Loucy (cell line): ENCODE measurements at regions not wholly inside any gene's neighbourhood (a gene's known extent, or its start where the extent isn't known, plus 50 kb on each side); places are given as distances from the start of the nearest gene placed in this dataset.
"Not testable (repeated sequence)": the region's sequence is repeated elsewhere in the genome, so short reads cannot be mapped to it uniquely, and the experiment has no call there.

Source experiments
- H2AFZ ChIP-seq: fragments of 200-600 bp; sonication (generic); 2 replicates; pipeline ENCODE4 v1.6.0; 2016; ENCODE audit warnings: antibody characterized with exemption, mild to moderate bottlenecking, low read length, moderate library complexity
- H3F3A ChIP-seq: fragments of 200-600 bp; 2 replicates; pipeline ENCODE4 v1.6.0; 2016; ENCODE audit warnings: antibody characterized with exemption, low read depth, mild to moderate bottlenecking
- H3K27me3 ChIP-seq: fragments of 200-600 bp; sonication (generic); 2 replicates; pipeline ENCODE4 v1.6.1; 2014; ENCODE audit warnings: low read length, mild to moderate bottlenecking; ENCODE audit not compliant: insufficient read depth, poor library complexity, severe bottlenecking
- H3K36me3 ChIP-seq: fragments of 200-600 bp; sonication (generic); 2 replicates; pipeline ENCODE4 v1.6.1; 2016; ENCODE audit warnings: low read length; ENCODE audit not compliant: insufficient read depth
- H3K4me1 ChIP-seq: fragments of 200-600 bp; sonication (generic); 2 replicates; pipeline ENCODE4 v1.5.1; 2014; ENCODE audit warnings: low read length, mild to moderate bottlenecking; ENCODE audit not compliant: insufficient read depth, poor library complexity, severe bottlenecking
- H3K4me2 ChIP-seq: fragments of 200-600 bp; sonication (generic); 2 replicates; pipeline ENCODE4 v1.6.0; 2014; ENCODE audit warnings: antibody characterized with exemption, low read length, low read depth, mild to moderate bottlenecking; ENCODE audit not compliant: poor library complexity, severe bottlenecking
- H3K4me3 ChIP-seq: fragments of 200-600 bp; sonication (generic); 2 replicates; pipeline ENCODE4 v1.5.1; 2014; ENCODE audit warnings: low read length, mild to moderate bottlenecking, mixed read lengths; ENCODE audit not compliant: poor library complexity, severe bottlenecking
- H3K79me2 ChIP-seq: fragments of 200-600 bp; sonication (generic); 2 replicates; pipeline ENCODE4 v1.6.1; 2014; ENCODE audit warnings: low read length; ENCODE audit not compliant: insufficient read depth
- H3K9ac ChIP-seq: fragments of 200-600 bp; sonication (generic); 2 replicates; pipeline ENCODE4 v1.6.0; 2014; ENCODE audit warnings: mild to moderate bottlenecking, low read depth, low read length, moderate library complexity; ENCODE audit not compliant: poor library complexity, severe bottlenecking
- H3K9me2 ChIP-seq: fragments of 200-600 bp; sonication (generic); replicated peaks from 2 replicates; pipeline ENCODE4 v1.6.1; 2016; ENCODE audit warnings: low read depth, low read length, mixed read lengths
- H3K9me3 ChIP-seq: fragments of 200-600 bp; sonication (generic); 2 replicates; pipeline ENCODE4 v1.6.1; 2014; ENCODE audit warnings: mild to moderate bottlenecking, antibody characterized with exemption, low read length, low read depth; ENCODE audit not compliant: insufficient read depth
- H4K20me1 ChIP-seq: fragments of 200-600 bp; sonication (generic); 2 replicates; pipeline ENCODE4 v1.6.0; 2014; ENCODE audit warnings: antibody characterized with exemption, low read length, mild to moderate bottlenecking; ENCODE audit not compliant: insufficient read depth, poor library complexity, severe bottlenecking
- EZH2phosphoT487 ChIP-seq: fragments of 200-600 bp; IDR thresholded peaks from 2 replicates; pipeline ENCODE4 v1.6.1; 2018; ENCODE audit warnings: antibody characterized with exemption, mild to moderate bottlenecking, moderate library complexity, borderline replicate concordance
- TF ChIP-seq, protein P1 (sequence below): fragments of 200-600 bp; sonication (generic); conservative IDR thresholded peaks from 2 replicates; pipeline ENCODE4 v1.5.1; 2014; ENCODE audit warnings: mild to moderate bottlenecking, antibody characterized with exemption, low read length

DNA sequence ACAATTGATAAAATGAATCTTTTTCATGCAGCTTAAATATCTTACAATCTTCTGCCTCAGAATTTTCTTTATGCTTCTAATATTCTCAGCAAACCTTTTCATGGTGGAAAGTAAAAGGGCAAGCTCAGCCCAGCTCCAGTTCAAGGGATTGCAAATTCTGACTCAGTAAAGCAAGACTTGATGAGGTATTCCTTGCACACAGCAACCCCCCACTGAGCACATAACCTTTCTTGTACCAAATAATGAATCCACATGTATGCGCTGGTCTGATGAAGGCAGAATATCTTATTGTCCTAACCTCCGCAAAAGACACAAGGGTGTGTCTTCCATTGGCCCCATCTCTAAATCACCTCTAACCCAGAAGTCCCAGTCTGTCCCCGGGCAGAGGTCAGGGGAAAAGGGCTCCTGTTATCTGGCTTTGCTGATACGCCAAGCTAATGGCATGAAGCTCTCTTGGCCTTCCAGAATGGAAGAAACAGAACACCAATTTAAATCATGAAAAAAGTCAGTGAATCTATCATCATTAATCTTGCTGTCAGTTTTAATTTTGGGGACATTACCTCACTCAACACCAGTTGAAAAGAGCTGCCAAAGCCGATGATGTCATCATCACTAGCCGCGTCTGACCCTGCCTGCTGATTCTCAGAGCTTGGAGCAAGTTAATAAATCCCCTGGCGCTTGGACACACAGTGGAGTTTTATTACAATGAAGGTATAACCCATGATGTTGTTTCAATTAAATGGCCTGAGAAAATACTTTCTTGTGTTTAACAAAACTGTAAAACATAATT, 592.5 kb upstream of the CLINT1 start:
- Histone ChIP-seq H3K4me2 (no peak overlapping the region), H3K9ac (no peak overlapping the region), H3F3A (no peaks in the 10 kb centered on the region), H3K4me1 (no peaks in the 10 kb centered on the region), H2AFZ (no peak overlapping the region), H4K20me1 (no peaks in the 10 kb centered on the region), H3K27me3 (no peaks in the 10 kb centered on the region), H3K9me3 (no peaks in the 10 kb centered on the region), H3K36me3 (no peaks in the 10 kb centered on the region), H3K4me3 (no peak overlapping the region), H3K79me2 (no peaks in the 10 kb centered on the region), H3K9me2 (no peaks in the 10 kb centered on the region)
- TF ChIP-seq, protein P1, sequence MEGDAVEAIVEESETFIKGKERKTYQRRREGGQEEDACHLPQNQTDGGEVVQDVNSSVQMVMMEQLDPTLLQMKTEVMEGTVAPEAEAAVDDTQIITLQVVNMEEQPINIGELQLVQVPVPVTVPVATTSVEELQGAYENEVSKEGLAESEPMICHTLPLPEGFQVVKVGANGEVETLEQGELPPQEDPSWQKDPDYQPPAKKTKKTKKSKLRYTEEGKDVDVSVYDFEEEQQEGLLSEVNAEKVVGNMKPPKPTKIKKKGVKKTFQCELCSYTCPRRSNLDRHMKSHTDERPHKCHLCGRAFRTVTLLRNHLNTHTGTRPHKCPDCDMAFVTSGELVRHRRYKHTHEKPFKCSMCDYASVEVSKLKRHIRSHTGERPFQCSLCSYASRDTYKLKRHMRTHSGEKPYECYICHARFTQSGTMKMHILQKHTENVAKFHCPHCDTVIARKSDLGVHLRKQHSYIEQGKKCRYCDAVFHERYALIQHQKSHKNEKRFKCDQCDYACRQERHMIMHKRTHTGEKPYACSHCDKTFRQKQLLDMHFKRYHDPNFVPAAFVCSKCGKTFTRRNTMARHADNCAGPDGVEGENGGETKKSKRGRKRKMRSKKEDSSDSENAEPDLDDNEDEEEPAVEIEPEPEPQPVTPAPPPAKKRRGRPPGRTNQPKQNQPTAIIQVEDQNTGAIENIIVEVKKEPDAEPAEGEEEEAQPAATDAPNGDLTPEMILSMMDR = no peak
- TF ChIP-seq EZH2phosphoT487 = no peak

DNA sequence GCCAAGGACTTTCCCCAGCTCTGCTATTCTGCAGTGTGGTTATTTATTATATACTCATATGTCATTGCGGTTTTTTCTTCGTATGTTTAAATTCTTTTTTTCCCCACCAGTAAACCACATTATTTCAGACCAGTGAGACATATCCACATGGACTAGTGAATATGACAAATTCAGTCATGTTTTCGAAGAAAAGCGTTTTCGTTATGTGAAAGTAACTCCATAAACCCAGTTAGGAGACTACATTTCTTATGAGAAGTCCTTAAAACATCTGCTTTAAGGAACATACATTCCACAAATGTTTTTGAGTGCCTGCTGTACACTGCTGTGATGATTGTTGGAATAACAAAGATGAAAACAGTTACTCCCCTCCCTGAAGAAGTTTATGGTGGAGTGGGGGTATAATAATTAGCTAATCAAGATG, 591.8 kb upstream of the CLINT1 start:
- no peaks in the 10 kb centered on the region for H3K9me3 ChIP-seq
- no peaks in the 10 kb centered on the region for H3K4me1 ChIP-seq
- H3K4me2 ChIP-seq = no peak overlapping the region
- H3K36me3 ChIP-seq = no peaks in the 10 kb centered on the region
- TF ChIP-seq, protein P1 = no peak
- no peak for TF ChIP-seq EZH2phosphoT487
- no peaks in the 10 kb centered on the region for H3K9me2 ChIP-seq
- H3K27me3 ChIP-seq = no peaks in the 10 kb centered on the region
- no peak overlapping the region for H3K4me3 ChIP-seq
- H4K20me1 ChIP-seq = no peaks in the 10 kb centered on the region
- no peak overlapping the region for H3K9ac ChIP-seq
- H3K79me2 ChIP-seq = no peaks in the 10 kb centered on the region
- H3F3A ChIP-seq = no peaks in the 10 kb centered on the region
- H2AFZ ChIP-seq = no peak overlapping the region

DNA sequence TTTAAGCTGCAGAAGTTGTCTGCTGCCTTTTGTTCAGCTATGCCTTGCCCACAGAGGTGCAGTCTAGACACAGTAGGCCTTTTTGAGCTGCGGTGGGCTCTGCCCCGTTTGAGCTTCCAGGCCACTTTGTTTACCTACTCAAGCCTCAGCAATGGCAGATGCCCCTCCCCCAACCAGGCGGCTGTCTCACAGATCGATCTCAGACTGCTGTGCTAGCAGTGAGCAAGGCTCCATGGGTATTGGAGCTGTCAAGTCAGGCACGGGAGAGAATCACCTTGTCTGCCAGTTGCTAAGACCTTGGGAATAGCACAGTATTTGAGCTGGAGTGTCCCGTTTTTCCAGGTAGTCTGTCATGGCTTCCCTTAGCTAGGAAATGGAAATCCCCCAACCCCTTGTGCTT, 587.8 kb upstream of the CLINT1 start:
- H4K20me1 ChIP-seq, H3K9me3 ChIP-seq: not testable (repeated sequence)

DNA sequence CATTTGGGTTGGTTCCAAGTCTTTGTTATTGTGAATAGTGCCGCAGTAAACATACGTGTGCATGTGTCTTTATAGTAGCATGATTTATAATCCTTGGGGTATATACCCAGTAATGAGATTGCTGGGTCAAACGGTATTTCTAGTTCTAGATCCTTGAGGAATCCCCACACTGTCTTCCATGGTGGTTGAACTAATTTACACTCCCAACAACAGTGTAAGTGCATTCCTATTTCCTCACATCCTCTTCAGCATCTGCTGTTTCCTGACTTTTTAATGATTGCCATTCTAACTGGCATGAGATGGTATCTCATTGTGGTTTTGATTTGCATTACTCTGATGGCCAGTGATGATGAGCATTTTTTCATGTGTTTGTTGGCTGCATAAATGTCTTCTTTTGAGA, 580.3 kb upstream of the CLINT1 start:
- H3K9me2 ChIP-seq, H3K27me3 ChIP-seq, H3K4me3 ChIP-seq, H3K9ac ChIP-seq, H2AFZ ChIP-seq, H3K9me3 ChIP-seq, H3K4me2 ChIP-seq, H3K36me3 ChIP-seq, H4K20me1 ChIP-seq, H3K79me2 ChIP-seq: not testable (repeated sequence)
- Histone ChIP-seq H3F3A (peaks cover 20% of the 10 kb centered on the region; the same call in 1 of the 2 replicates), H3K4me1 (peaks cover 38% of the 10 kb centered on the region)

More for the DNA sequence above, 587.8 kb upstream of the CLINT1 start:
- not testable (repeated sequence) for H3K36me3 ChIP-seq, H2AFZ ChIP-seq, H3K4me2 ChIP-seq, H3K4me1 ChIP-seq, H3K4me3 ChIP-seq, H3F3A ChIP-seq, H3K9ac ChIP-seq, H3K79me2 ChIP-seq, H3K27me3 ChIP-seq, H3K9me2 ChIP-seq
